ENCODE measurements at regions not wholly inside any gene's neighbourhood (a gene's known extent, or its start where the extent isn't known, plus 50 kb on each side); places are given as distances from the start of the nearest gene placed in this dataset.

- TF ChIP-seq CTCF (IDR thresholded peaks at IDR 0.05), result no peak
- TF ChIP-seq POLR2A (IDR thresholded peaks at IDR 0.05), result no peak
These were observed 69.8 kb upstream of the HEY2 start for GRCh38 chr6:125679651-125680050.

All from lower leg skin (tissue), 3 donors.